Trophoblast cell (in vitro differentiated cells and primary cell): ENCODE measurements at regions not wholly inside any gene's neighbourhood (a gene's known extent, or its start where the extent isn't known, plus 50 kb on each side); places are given as distances from the start of the nearest gene placed in this dataset.

ENCODE experiments used
- DNase-seq, 2 donors: peaks; one replicate each; pipeline ENCODE4 v3.0.0-alpha.2; 2016
- H2AFZ ChIP-seq: 2 replicates; pipeline ENCODE4 v1.6.1; 2013; ENCODE audit warnings: low read length, moderate library complexity, mild to moderate bottlenecking; ENCODE audit not compliant: insufficient read depth, poor library complexity
- H2AK5ac ChIP-seq: 2 replicates; pipeline ENCODE4 v1.6.1; 2013; ENCODE audit warnings: mild to moderate bottlenecking, low read length
- H2BK120ac ChIP-seq: 2 replicates; pipeline ENCODE4 v1.6.1; 2013; ENCODE audit warnings: low read length, mild to moderate bottlenecking, moderate library complexity; ENCODE audit not compliant: insufficient read depth, poor library complexity
- H2BK12ac ChIP-seq: 2 replicates; pipeline ENCODE4 v1.6.1; 2013; ENCODE audit warnings: mild to moderate bottlenecking, low read length, moderate library complexity
- H2BK5ac ChIP-seq: 2 replicates; pipeline ENCODE4 v1.6.1; 2013; ENCODE audit warnings: low read length, low read depth, moderate library complexity, mild to moderate bottlenecking; ENCODE audit not compliant: poor library complexity
- H3K14ac ChIP-seq: 2 replicates; pipeline ENCODE4 v1.6.1; 2013; ENCODE audit warnings: mild to moderate bottlenecking, low read length
- H3K18ac ChIP-seq: 2 replicates; pipeline ENCODE4 v1.6.1; 2013; ENCODE audit warnings: mild to moderate bottlenecking, low read length
- H3K23ac ChIP-seq: 2 replicates; pipeline ENCODE4 v1.6.1; 2013; ENCODE audit warnings: low read length
- H3K27ac ChIP-seq: 2 replicates; pipeline ENCODE4 v1.5.1; 2013; ENCODE audit warnings: low read depth, mild to moderate bottlenecking, inconsistent platforms, low read length, moderate library complexity
- H3K27me3 ChIP-seq: 2 replicates; pipeline ENCODE4 v1.6.1; 2013; ENCODE audit warnings: inconsistent platforms, mild to moderate bottlenecking, low read length, moderate library complexity; ENCODE audit not compliant: insufficient read depth
- H3K36me3 ChIP-seq, 2 experiments: 1 replicate in 1 of 2; 2 replicates in 1 of 2; pipeline ENCODE4 v1.6.1; 2013; ENCODE audit warnings: low read length in 2 of 2, mild to moderate bottlenecking in 2 of 2, moderate library complexity in 1 of 2; ENCODE audit not compliant: insufficient read depth in 2 of 2, control insufficient read depth in 1 of 2
- H3K4ac ChIP-seq: 2 replicates; pipeline ENCODE4 v1.6.1; 2013; ENCODE audit warnings: low read depth, mild to moderate bottlenecking, low read length, moderate library complexity
- H3K4me1 ChIP-seq, 2 experiments: 1 replicate in 1 of 2; 2 replicates in 1 of 2; pipeline ENCODE4 v1.6.1; 2013; ENCODE audit warnings: low read length in 2 of 2, mild to moderate bottlenecking in 2 of 2, moderate library complexity in 1 of 2; ENCODE audit not compliant: insufficient read depth in 2 of 2, control insufficient read depth in 1 of 2
- H3K4me2 ChIP-seq: 2 replicates; pipeline ENCODE4 v1.6.1; 2013; ENCODE audit warnings: inconsistent platforms, mild to moderate bottlenecking, low read length, moderate library complexity
- H3K4me3 ChIP-seq: 2 replicates; pipeline ENCODE4 v1.5.1; 2013; ENCODE audit warnings: mild to moderate bottlenecking, low read depth, low read length, inconsistent platforms
- H3K79me1 ChIP-seq: one replicate; pipeline ENCODE4 v1.6.1; 2013; ENCODE audit warnings: low read length
- H3K79me2 ChIP-seq: 2 replicates; pipeline ENCODE4 v1.6.1; 2013; ENCODE audit warnings: low read length, mild to moderate bottlenecking; ENCODE audit not compliant: control insufficient read depth, insufficient read depth, poor library complexity
- H3K9ac ChIP-seq: 2 replicates; pipeline ENCODE4 v1.6.1; 2013; ENCODE audit warnings: mild to moderate bottlenecking, low read length
- H3K9me3 ChIP-seq: 2 replicates; pipeline ENCODE4 v1.6.1; 2013; ENCODE audit warnings: low read depth, mild to moderate bottlenecking, control low read depth, inconsistent platforms, low read length; ENCODE audit not compliant: insufficient read depth
- H4K12ac ChIP-seq: 2 replicates; pipeline ENCODE4 v1.6.1; 2013; ENCODE audit warnings: low read depth, mild to moderate bottlenecking, low read length, moderate library complexity
- H4K8ac ChIP-seq: 2 replicates; pipeline ENCODE4 v1.6.1; 2013; ENCODE audit warnings: low read depth, mild to moderate bottlenecking, low read length, moderate library complexity
- H4K91ac ChIP-seq: one replicate; pipeline ENCODE4 v1.6.1; 2013; ENCODE audit warnings: low read depth, mild to moderate bottlenecking, low read length, moderate library complexity
- WGBS: extraction: QIAGEN DNeasy Blood & Tissue Kit; methylation state at CpG from one replicate; pipeline ENCODE4 v1.1.7; 2013; ENCODE audit warnings: missing lambda C conversion rate; ENCODE audit not compliant: insufficient read length, insufficient coverage; ENCODE audit errors: extremely low coverage; 5-methylcytosine and 5-hydroxymethylcytosine counted together

- no peak overlapping the region for H3K4me3 ChIP-seq
- no peak overlapping the region for H3K4ac ChIP-seq
- H2BK5ac ChIP-seq: no peak overlapping the region
- H3K27me3 ChIP-seq: no peaks in the 10 kb centered on the region
- no peak overlapping the region for H2AFZ ChIP-seq
- H3K27ac ChIP-seq: no peak overlapping the region
- no peaks in the 10 kb centered on the region for H3K4me1 ChIP-seq
- H3K14ac ChIP-seq: no peak overlapping the region
- no peak overlapping the region for H2BK120ac ChIP-seq
- H4K8ac ChIP-seq: no peak overlapping the region
- no peaks in the 10 kb centered on the region for H3K9me3 ChIP-seq
- no peak overlapping the region for H3K4me2 ChIP-seq
- H3K79me2 ChIP-seq: no peaks in the 10 kb centered on the region
- H3K79me1 ChIP-seq: no peaks in the 10 kb centered on the region
- H2AK5ac ChIP-seq: no peak overlapping the region
- no peak overlapping the region for H3K18ac ChIP-seq
- H4K91ac ChIP-seq: no peak overlapping the region
- H2BK12ac ChIP-seq: no peak overlapping the region
- H3K23ac ChIP-seq: no peak overlapping the region
- no peak overlapping the region for H3K9ac ChIP-seq
- DNase-seq: no peak
- WGBS: no CpG with 5 or more reads among the region's 2 CpGs
- no peak overlapping the region for H4K12ac ChIP-seq
- no peaks in the 10 kb centered on the region for H3K36me3 ChIP-seq
Measured at GRCh38 chr10:64859911-64860310, 1338.7 kb downstream of the REEP3 start.

DNA sequence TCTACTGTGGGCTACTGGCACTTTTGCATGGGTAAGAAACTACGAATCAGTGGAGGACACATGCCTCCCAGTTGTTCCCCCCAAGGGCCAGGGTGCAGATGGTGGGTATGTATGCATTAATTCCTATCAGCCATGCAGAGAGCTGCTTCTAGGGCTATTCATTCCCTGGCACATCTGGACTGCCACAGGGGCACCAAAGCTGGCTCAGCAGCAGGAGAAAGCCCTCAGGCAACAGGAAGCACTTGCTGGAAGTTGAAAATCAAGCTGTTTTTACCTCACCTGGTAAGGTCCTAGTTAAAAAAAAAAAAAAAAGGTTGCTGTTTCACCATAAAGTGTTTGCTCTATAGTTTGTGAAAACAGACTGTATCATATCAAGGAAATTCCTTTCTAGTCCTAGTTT lies 1342.6 kb downstream of the REEP3 start:
- Histone ChIP-seq H4K91ac (no peak overlapping the region), H3K4me1 (no peaks in the 10 kb centered on the region), H4K8ac (no peak overlapping the region), H2BK120ac (no peak overlapping the region), H3K36me3 (no peaks in the 10 kb centered on the region), H3K23ac (no peak overlapping the region), H3K4me2 (no peak overlapping the region), H3K9me3 (no peaks in the 10 kb centered on the region), H2BK12ac (no peak overlapping the region), H3K4ac (no peak overlapping the region), H3K27me3 (no peaks in the 10 kb centered on the region), H3K27ac (no peak overlapping the region), H3K18ac (no peak overlapping the region), H2AFZ (no peak overlapping the region), H3K4me3 (no peak overlapping the region), H4K12ac (no peak overlapping the region), H3K9ac (no peak overlapping the region), H2BK5ac (no peak overlapping the region), H2AK5ac (no peak overlapping the region), H3K79me1 (no peaks in the 10 kb centered on the region), H3K79me2 (no peaks in the 10 kb centered on the region), H3K14ac (no peak overlapping the region)
- no CpG with 5 or more reads among the region's 1 CpG for WGBS
- no peak for DNase-seq

- Histone ChIP-seq H3K18ac (no peak overlapping the region), H3K4me1 (no peaks in the 10 kb centered on the region), H2AK5ac (no peak overlapping the region), H3K79me1 (no peaks in the 10 kb centered on the region), H3K4ac (no peak overlapping the region), H4K8ac (no peak overlapping the region), H3K79me2 (no peaks in the 10 kb centered on the region), H2BK120ac (no peak overlapping the region), H3K23ac (no peak overlapping the region), H2BK12ac (no peak overlapping the region), H4K12ac (no peak overlapping the region), H3K4me3 (no peak overlapping the region), H4K91ac (no peak overlapping the region), H3K27me3 (no peaks in the 10 kb centered on the region), H3K14ac (no peak overlapping the region), H2AFZ (no peak overlapping the region), H3K9me3 (no peaks in the 10 kb centered on the region), H3K4me2 (no peak overlapping the region), H3K36me3 (no peaks in the 10 kb centered on the region), H3K27ac (no peak overlapping the region), H2BK5ac (no peak overlapping the region), H3K9ac (no peak overlapping the region)
- no CpG with 5 or more reads among the region's 4 CpGs for WGBS
- no peak for DNase-seq
Measured at GRCh38 chr10:64867501-64867962, 1346.3 kb downstream of the REEP3 start.

DNA sequence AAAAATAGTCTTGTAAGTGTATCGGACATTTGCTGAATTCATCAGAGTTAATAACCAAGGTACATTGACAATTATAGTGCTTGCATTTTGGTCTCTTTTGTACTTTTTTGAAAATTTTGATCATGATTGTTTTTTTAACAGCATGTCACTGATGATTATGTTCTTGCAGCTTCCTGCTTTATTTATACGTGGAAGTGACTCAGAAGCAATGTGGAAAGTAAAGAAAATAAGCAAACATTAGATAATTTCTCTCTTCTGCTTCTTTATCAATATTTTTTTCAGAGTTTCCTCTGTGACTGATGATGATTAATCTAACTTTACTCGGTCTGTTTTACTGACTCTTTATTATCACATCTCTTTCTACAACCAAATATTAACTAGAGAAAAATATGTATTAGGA lies 1351.9 kb downstream of the REEP3 start:
- H2AFZ ChIP-seq: no peak overlapping the region
- H2BK12ac ChIP-seq: no peak overlapping the region
- no peaks in the 10 kb centered on the region for H3K9me3 ChIP-seq
- no peak overlapping the region for H4K12ac ChIP-seq
- no peaks in the 10 kb centered on the region for H3K36me3 ChIP-seq
- H4K91ac ChIP-seq: no peak overlapping the region
- no peak overlapping the region for H3K4me2 ChIP-seq
- WGBS: no CpG with 5 or more reads among the region's 3 CpGs
- H2AK5ac ChIP-seq: no peak overlapping the region
- H3K79me1 ChIP-seq: no peaks in the 10 kb centered on the region
- no peak overlapping the region for H2BK120ac ChIP-seq
- no peak overlapping the region for H3K18ac ChIP-seq
- no peak overlapping the region for H3K23ac ChIP-seq
- no peak overlapping the region for H3K4ac ChIP-seq
- no peak overlapping the region for H2BK5ac ChIP-seq
- H3K4me3 ChIP-seq: no peak overlapping the region
- H3K79me2 ChIP-seq: no peaks in the 10 kb centered on the region
- H3K27me3 ChIP-seq: no peaks in the 10 kb centered on the region
- H3K27ac ChIP-seq: no peak overlapping the region
- DNase-seq: no peak
- no peaks in the 10 kb centered on the region for H3K4me1 ChIP-seq
- H4K8ac ChIP-seq: no peak overlapping the region
- H3K9ac ChIP-seq: no peak overlapping the region
- no peak overlapping the region for H3K14ac ChIP-seq
